GM18519 (cell line): ENCODE measurements at regions not wholly inside any gene's neighbourhood (a gene's known extent, or its start where the extent isn't known, plus 50 kb on each side); places are given as distances from the start of the nearest gene placed in this dataset.
A peak's percentile ranks its signal among the peaks of the same experiment; 100 is the strongest.
"Not testable (repeated sequence)": the region's sequence is repeated elsewhere in the genome, so short reads cannot be mapped to it uniquely, and the experiment has no call there.

Experiments used
- ATAC-seq: cut with Tn5 transposase; IDR thresholded peaks from one replicate; pipeline ENCODE4 v1.9.1; 2021; ENCODE audit warnings: mild to moderate bottlenecking, moderate library complexity; ENCODE audit not compliant: unreplicated experiment, low FRiP score

DNA sequence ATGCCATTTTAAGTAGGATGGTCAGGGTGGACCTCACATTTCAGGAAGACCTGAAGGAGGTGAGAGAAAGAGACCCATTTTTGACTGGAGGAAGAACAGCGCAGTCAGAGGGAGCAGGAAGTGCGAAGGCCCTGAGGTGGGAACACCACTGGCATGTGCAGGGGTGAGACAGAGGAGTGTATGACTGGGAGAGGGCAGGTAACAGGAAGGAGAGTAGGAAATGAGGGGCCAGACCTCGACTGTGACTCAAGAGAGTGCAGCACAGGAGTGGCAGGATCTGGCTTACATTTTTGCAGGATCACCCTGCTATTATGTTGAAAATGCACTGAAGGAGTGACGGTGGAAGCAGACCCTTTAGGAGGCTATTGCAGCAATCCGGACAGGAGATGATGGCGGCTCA lies 117.7 kb upstream of the CDYL start:
- ATAC-seq: no peak

DNA sequence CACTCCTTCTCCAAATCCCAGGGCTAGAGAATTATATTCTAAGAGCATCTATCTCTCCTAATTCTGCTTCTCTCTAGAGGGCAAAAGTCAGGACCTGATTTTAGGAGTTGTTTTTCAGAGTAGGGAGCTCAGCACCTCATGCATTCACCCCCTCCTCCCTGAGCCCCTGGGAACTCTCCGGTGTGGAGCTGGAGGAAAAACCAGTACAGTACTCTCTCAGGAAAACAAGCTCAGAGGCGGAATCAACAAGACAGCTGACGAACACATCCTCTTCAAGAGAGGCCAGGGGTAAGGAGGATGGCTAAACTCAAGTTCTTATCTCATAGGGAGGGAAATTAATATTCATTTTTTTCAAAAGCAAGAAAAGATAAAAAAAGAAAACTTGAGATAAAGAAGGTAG lies 120.1 kb upstream of the CDYL start:
- no peak for ATAC-seq

DNA sequence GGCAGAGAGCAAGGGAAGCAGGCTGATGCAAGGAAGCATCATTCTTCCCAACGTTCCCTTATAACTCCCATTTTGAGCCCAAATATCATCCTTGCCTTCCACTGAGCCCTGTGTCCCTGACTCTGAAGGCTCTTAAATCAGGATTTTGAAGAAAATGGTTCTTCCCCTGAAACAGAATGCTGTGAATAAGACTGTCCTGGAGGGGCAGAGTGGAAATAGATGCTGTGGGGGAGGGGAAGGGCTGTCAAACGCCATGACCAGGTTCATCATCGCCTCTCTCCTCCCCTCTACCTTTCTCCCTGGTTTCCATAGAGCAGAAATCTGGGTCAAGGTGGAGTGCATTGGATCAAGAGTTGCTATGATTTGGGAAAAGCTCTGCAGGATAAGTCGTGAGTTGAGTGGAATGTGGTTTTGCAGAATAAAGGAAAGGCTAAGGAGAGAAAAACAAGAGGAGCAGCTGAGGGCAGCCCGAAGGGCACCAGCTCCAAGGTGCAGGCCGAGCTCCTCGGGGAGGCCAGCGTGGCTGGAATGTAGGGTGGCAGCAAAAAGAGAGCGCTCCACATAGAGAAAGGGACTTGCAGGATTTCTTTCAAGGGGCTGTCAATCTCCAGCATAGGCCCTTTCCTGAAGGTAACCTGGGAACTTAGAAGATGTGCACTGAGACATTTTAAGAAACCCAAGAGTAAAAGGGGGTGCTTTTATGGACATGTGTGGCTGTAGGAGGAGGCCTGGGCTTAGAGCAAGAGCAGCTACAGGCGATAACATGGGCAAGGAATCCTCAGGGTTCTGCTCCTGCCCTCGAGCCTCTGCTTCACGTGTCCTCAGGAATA lies 120.8 kb upstream of the CDYL start:
- ATAC-seq: no peak

DNA sequence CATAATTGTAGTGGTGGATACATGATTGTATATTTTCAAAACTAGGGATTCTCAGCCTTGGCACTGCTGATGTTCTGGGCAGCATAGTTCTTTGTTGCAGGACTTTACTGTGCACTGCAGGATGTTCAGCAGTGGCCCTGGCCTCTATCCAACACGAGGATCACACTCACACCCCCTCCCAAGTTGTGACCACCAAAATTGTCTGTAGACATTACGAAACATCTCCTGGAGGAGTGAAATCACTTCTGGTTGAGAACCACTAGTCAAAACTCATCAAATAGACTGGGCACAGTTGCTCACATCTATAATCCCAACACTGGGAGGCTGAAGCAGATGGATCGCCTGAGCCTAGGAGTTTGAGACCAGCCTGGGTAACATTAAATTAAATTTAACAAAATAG lies 123.1 kb upstream of the CDYL start:
- ATAC-seq: no peak

DNA sequence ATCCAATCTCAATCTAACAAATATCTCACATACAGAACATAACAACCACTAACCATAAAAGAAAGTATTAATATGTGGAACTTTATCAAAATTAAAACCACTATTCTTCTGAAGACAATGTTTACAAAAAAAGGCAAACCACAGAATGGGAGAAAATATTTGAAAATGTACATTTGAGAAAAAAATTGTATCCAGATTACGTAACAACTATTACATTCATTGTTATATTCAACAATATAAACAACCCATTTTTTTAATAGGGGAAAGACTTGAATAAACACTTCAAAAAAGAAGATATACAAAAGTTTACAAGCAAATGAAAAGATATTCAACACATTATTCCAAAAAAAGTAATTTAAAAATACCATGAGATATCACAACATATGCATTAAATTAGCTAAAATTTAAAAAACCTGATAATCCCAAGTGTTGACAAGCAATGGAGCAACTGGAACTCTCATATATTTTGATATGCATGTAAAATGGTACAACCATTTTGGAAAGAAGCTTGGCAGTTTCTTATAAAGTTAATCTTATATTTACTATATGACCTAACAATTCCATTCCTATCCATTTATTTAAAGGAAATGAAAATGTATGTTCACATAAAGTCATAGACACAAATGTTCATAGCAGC lies 124.3 kb upstream of the CDYL start:
- ATAC-seq: no peak

DNA sequence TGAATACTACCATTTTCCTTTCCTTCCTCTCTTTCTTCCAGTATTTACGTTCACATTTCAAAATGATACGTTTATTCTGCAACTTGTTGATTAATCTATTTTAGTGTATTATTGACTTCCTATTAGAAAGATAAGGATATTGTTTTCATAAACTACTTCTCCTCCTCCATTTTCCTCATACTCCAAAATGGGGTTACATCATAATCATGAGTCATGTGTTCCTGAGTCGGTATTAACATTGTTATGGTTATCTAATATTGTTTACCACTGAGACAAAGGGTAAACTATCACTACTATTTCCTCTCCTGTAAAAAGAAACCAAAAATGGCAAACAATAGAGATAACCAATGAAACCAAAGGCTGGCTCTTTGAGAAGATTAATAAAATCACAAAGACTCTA lies 126.5 kb upstream of the CDYL start:
- ATAC-seq: no peak

DNA sequence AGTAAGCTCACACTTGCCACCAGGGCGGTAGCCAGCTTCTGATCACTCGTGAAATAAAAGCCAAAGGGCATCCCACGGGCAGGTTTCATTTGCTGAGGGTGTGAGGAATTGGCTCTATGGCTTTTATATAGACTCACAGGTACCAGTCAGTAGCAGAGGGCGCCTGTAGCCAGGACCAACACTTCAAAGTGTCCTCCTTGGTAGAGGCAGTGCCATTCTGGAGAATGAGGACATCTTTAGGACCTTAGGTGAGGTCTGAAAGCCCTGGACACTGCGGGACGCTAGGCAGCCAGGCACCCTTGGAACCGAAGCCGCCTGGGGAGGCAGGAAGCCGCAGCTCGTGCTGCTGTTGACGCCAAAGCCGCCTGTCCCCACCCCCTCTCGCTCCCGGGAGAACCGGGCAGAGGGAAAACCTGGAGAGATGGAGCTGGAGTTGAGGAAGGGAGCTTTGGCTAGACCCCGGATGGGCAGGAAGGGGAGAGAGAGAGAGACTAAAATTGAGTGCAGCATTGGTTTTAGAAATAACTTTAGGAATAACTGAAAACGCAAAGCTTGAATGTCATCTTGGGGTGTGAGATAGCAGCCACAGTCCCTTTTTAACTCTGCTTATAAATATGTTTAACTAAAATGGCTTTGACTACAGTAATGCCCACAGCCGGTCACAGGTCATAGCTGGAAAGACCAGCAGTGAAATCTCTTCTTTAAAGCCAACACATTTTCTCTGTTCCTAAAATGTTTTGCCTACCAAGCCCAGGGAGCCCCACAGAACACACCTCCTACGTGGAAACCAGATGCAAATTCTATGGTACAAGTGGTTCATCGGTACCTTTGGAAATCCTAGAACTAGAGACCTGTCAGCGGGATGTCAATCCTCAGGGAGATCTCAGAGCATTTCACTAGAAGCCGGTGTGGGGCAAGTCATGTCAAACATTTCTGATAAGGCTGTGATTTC lies 128.5 kb upstream of the CDYL start:
- no peak for ATAC-seq

DNA sequence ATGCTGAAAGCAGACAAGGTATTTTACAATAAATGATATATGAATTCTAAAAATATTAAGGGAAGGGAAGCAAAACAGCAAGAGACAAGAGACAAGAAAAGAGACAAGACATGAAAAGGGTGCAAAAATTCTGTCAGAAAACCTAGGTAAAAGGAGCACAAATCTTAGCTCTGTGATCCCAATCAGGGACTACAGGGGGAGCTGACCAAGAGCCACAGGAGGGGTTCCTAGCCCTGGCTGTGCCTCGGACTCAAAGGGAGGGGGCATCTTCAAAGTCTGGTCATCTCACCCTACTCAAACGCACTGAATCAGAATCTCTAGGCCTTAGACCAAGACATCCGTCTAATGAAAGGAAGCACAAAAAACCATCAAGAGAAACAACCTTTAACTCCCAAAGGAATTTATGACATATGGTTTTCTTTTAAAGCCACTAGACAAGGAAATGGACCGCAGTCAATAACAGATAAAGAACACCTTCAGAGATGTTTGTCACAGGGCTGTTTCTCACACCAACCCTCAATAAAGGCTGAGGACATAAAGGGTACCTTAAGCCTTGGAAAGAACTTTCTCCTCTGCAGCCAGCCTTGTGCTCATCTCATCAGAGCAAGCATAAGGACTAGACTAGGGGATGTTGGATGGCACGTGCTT lies 130.4 kb upstream of the CDYL start:
- no peak for ATAC-seq

DNA sequence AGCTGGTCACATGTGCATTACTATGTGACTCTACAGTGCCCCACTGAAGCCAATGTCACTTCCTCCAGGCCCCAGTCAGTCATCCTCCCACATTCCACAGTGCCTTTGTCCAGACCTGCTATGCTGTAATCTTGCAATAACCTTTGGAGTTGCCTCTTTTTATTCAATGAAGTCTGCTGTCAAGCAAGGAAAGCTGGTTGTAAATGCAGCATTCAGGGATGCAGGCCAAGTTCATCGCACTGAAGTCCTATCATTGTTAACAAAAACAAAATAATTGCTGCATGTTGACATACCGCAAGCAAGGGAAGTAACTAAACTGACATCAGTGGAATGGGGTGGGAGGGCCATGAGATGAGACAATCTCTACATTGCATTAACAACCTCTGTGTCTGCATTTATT lies 131.2 kb upstream of the CDYL start:
- no peak for ATAC-seq

DNA sequence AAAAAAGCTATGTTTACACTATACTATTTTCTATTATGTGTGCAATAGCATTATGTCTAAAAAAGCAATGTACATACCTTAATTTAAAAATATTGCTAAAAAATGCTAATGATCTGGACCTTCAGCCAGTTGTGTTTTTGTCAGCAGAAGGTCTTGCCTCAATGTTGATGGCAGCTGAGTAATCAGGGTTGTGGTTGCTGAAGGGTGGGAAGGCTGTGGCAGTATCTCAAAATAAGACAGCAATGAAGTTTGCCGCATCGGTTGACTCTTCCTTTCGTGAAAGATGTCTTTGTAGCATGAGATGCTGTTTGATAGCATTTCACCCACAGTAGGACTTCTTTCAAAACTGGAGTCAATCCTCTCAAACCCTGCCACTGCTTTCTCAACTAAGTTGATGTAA lies 134.7 kb upstream of the CDYL start:
- no peak for ATAC-seq

DNA sequence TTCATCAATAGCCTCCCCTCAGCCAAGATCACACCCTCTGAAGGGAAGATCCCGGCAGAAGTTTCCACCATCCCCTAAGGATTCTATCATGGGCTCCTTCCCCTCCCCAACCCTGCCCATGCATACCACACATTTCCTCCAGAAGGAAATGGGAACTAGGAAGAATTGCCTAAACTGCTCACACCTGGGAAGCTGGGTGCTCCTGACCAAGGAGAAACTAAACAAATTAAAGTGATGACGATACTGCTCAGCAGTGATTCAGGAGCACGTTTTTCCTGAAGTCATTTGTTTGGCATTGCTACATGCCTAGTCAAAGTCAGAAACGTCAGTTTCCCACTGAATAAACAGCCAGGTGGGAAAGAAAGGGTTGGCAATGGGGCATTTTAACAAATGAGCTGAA lies 136.1 kb upstream of the CDYL start:
- no peak for ATAC-seq

DNA sequence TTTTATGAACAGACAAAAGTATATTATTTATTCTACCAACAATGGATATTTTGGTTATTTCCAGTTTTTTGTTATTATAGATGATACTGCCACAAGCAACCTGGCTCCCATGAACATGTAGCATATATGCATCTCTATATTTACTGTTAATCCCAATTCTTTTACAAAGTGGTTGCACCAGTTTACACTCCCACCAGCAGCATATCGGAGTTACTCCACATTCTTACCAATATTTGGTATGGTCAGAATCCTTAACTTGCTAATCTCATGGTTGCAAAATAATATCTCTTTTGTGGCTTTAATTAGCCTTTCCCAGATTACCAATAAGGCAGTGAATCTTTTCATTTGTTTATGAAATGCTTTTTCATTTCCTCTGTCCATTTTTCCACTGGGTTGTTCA lies 137.6 kb upstream of the CDYL start:
- ATAC-seq: no peak

DNA sequence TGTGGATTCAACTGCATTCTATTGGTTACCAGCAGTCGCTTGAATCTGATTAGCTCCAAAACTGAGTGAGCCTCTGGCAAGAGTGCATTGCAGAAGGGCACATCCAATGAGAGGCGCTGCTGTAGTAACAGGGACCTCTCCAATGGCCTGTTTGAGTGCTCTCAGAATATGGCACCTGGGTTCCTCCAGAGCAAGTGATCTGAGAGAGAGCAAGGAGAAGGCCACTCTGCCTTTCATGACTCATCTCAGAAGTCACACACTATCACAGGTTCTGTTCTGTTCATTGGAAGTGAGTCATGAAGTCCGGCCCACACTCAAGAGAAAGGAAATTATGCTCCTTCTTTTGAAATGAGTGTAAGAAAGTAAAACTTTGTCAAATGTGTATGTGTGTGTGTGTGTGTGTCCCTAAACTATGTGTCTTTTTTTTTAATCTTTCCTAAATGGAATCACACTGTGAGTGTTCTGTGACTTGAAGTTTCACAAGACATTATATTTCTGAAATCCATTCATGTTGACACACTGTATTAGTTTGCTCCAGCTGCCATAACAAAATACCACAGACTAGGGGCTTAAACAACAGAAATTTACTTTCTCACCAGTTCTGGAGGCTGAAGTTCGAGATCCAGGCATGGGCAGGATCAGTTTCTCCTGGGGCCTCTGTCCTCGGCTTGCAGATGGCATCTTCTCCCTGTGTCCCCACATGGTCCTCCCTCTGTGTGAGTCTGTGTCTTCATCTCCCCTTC lies 138.3 kb upstream of the CDYL start:
- ATAC-seq: peak; percentile 80

DNA sequence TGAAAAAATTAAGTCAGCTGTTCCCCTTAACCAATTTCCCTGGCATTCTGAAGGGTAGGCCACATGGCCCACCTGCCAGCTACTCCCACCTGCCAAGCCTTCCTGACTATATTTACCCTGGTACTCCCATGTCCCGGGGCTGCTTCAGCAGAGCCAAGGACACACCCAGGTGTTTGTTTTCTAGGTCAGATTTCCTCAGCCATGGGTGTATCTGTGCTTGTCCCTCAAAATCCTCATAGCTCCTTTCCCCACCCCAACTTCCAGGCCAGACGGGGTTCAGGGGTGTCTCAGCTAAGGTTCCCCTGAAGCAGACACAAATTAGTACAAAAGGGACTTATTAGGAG lies 139.4 kb upstream of the CDYL start:
- ATAC-seq: no peak

DNA sequence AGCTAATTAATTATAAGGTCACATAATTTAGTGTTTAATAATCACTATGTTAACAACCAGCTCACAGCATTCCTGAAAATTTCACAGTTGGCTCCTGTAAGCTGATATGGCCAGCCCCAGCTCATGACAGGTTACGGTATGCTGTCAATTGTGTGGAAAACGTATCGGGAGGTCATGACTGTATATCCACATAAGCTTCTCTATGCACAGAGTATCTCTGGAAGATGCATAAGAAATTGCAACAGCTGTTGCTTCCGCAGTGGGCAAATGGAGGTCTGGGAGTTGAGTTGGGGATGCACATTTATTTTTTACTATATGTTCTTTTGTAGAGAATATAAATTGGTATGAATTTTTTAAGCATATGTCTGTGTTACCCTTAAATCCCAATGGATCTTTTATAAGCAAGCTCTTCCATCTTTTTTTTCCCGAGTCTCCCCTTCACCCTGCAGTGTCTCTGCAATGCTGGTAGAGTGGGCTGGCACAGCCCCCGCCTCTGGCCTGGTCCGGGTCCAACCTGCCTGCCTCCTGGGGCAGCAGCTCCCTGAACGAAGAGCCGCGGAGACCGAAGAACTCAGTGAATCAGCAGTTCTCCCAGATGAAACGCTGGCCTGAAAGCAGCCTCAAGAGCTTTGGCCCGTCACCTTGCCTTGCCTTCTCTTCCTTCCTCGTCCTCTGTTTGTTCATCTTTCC lies 139.9 kb upstream of the CDYL start:
- ATAC-seq: no peak

DNA sequence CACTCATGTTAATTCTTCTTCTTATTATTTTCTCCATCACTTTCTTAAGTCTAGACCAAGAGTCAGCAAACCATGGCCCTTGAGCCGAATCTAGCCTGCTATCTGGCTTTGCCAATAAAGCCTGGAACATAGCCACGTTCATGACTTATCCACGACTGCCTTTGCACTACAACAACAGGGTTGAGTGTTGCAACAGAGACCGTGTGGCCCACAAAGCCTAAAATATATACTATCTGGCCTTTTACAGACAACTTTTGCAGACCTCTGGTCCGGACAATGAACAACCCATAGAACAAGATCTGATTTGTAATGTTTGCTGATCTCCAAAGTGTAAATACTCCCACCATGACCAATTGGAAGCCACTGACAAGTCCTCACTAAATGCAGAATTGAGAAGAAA lies 140.5 kb upstream of the CDYL start:
- ATAC-seq: no peak

DNA sequence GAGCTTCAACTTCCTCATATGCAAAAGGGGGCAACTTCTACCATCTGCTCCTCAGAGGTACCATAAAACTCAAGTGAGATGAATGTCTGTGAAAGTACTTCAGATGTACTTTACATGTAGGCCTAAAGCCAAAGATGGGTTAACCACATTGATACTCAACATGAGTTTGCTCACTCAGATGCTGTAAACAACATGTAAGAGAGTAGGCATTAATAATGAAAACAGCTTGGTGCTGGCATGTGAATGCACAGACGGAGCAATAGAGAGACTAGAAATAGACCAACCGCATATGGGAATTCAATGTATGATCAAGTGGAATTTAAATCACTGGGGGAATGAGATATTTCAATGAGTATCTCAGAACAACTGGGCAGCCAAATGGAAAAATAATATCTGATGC lies 143.8 kb upstream of the CDYL start:
- no peak for ATAC-seq

DNA sequence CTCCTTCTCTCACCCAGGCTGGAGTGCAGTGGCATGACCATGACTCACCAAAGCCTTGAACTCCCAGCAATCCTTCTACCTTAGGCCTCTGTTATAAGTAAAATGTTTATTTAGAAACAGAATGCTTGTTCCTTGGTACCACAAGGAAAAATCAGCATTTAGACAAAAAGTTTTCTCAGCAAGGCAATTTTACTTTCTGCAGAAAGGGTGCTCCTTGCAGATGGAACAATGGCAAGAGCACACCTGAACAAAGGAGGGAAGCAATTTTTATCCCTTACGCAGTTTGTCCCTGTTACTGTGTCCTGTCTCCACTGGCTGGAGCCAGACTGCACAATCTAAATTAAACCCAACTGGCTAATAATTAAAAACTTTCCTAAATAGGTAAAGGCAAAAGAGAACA lies 146.4 kb upstream of the CDYL start:
- ATAC-seq: not testable (repeated sequence)

DNA sequence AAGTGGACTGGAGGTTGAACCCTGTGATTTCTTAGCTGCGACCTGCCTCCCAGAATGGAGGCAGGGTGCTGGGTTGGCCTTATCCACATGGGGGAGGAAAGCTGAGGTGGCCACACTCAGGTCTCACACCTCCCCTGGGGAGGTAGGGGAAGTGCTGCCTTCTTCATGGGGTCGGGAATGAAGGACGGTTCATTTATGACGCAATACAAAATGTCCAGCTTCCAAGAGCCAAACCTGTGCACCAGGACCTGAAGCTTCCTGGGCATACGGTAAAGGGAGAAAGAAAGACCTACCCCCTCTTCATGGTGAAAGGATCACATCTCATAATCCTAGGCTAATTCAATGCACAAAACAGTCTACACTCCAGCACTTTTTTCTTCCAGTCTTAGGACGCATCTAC lies 150.6 kb upstream of the CDYL start:
- no peak for ATAC-seq

DNA sequence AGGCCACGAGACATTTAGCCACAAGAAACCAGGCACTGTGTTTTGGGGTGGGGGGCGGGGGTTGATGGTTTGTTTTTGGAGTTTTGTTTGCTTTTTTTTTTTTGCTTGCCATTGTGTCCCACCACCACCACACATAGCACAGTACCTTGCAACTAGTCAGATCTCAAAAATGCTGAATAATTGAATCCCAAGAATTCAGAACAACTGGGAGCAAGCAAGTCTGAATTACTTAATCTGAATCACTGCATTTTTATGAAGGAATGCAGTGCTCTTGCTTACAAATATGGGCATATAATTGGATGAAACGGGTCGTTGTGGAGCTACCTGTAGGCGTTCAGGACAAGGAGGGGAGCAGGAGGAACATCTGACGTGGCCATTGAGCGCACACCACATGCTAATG lies 151.5 kb upstream of the CDYL start:
- no peak for ATAC-seq
